Neural progenitor cell (in vitro differentiated cells): ENCODE measurements at regions not wholly inside any gene's neighbourhood (a gene's known extent, or its start where the extent isn't known, plus 50 kb on each side); places are given as distances from the start of the nearest gene placed in this dataset.

Experiments
- DNase-seq: peaks from one replicate; pipeline ENCODE4 v3.0.0-alpha.2; 2016; ENCODE audit warnings: low spot score
- H2AFZ ChIP-seq: fragments of 200-600 bp; sonication (generic); replicated peaks from 2 replicates; pipeline ENCODE4 v1.6.1; 2016; ENCODE audit warnings: antibody characterized with exemption
- H3F3A ChIP-seq: fragments of 200-600 bp; sonication (generic); 2 replicates; pipeline ENCODE4 v1.6.1; 2016; ENCODE audit warnings: antibody characterized with exemption, low read depth
- H3K27ac ChIP-seq: fragments of 200-600 bp; sonication (generic); 2 replicates; pipeline ENCODE4 v1.5.1; 2016; ENCODE audit warnings: mild to moderate bottlenecking
- H3K27me3 ChIP-seq: fragments of 200-600 bp; sonication (generic); 2 replicates; pipeline ENCODE4 v1.6.1; 2016; ENCODE audit warnings: mild to moderate bottlenecking, moderate library complexity
- H3K36me3 ChIP-seq: fragments of 200-600 bp; sonication (generic); 2 replicates; pipeline ENCODE4 v1.5.1; 2016
- H3K4me1 ChIP-seq: fragments of 200-600 bp; sonication (generic); 2 replicates; pipeline ENCODE4 v1.6.1; 2016; ENCODE audit warnings: mixed run types
- H3K4me2 ChIP-seq: fragments of 200-600 bp; sonication (generic); 2 replicates; pipeline ENCODE4 v1.6.1; 2016
- H3K4me3 ChIP-seq: fragments of 200-600 bp; sonication (generic); 2 replicates; pipeline ENCODE4 v1.5.1; 2016
- H3K79me2 ChIP-seq: fragments of 200-600 bp; sonication (generic); 2 replicates; pipeline ENCODE4 v1.6.1; 2016; ENCODE audit warnings: low read depth
- H3K9ac ChIP-seq: fragments of 200-600 bp; sonication (generic); 2 replicates; pipeline ENCODE4 v1.6.1; 2016
- H3K9me3 ChIP-seq: fragments of 200-600 bp; sonication (generic); 2 replicates; pipeline ENCODE4 v1.5.1; 2016; ENCODE audit warnings: low read depth
- H4K20me1 ChIP-seq: fragments of 200-600 bp; sonication (generic); 2 replicates; pipeline ENCODE4 v1.6.1; 2016; ENCODE audit warnings: low read depth
- H3K27ac Mint-ChIP-seq: 3 replicates; pipeline ENCODE4 v1.8.0; 2021; ENCODE audit warnings: mixed read lengths
- H3K27me3 Mint-ChIP-seq: 2 replicates; pipeline ENCODE4 v1.8.0; 2022; ENCODE audit warnings: low read depth, mild to moderate bottlenecking, inconsistent platforms, moderate library complexity, mixed read lengths; ENCODE audit not compliant: insufficient read depth
- H3K36me3 Mint-ChIP-seq: 3 replicates; pipeline ENCODE4 v1.8.0; 2021; ENCODE audit warnings: mixed read lengths
- H3K4me1 Mint-ChIP-seq: 3 replicates; pipeline ENCODE4 v1.8.0; 2021; ENCODE audit warnings: mixed read lengths
- H3K4me3 Mint-ChIP-seq: 3 replicates; pipeline ENCODE4 v1.8.0; 2021; ENCODE audit warnings: mild to moderate bottlenecking, moderate library complexity, mixed read lengths
- H3K9me3 Mint-ChIP-seq: 3 replicates; pipeline ENCODE4 v1.8.0; 2020; ENCODE audit warnings: mixed read lengths
- EZH2 ChIP-seq: fragments of 200-600 bp; sonication (generic); IDR thresholded peaks from 2 replicates; pipeline ENCODE4 v1.6.1; 2017; ENCODE audit warnings: antibody characterized with exemption, mild to moderate bottlenecking, moderate library complexity
- EZH2phosphoT487 ChIP-seq: fragments of 200-600 bp; sonication (generic); IDR thresholded peaks from 2 replicates; pipeline ENCODE4 v1.6.1; 2017; ENCODE audit warnings: antibody characterized with exemption
- TF ChIP-seq, protein P1 (sequence below): fragments of 200-600 bp; sonication (generic); IDR thresholded peaks from 2 replicates; pipeline ENCODE4 v1.5.1; 2017; ENCODE audit warnings: antibody characterized with exemption, mild to moderate bottlenecking

DNA sequence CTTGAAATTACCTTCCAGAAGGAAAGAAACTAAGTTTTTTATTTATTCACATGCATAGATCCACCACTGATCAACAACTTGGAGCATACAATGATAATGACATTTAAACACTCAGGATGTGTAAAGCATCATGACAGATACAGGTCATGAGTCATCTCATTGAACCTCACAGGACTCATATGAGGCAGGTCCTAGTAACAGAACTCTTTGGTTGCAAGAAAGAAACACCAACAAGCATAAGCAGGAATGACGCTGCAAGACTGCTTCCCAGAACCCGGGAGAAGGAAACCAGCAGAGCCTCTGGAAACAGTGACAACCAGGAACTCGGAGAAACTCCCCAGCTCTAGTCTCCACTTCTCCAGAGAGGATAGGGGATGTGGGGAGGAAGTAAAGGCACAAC is 60.8 kb upstream of the IPO5 start:
- Histone ChIP-seq H3K4me1 (no peaks in the 10 kb centered on the region), H3K4me2 (no peak overlapping the region), H3K79me2 (no peaks in the 10 kb centered on the region), H3K36me3 (no peaks in the 10 kb centered on the region), H3K9me3 (peaks cover 3% of the 10 kb centered on the region), H3K9ac (no peak overlapping the region), H3K4me3 (no peak overlapping the region), H2AFZ (no peak overlapping the region), H4K20me1 (no peaks in the 10 kb centered on the region), H3F3A (no peaks in the 10 kb centered on the region), H3K27me3 (no peaks in the 10 kb centered on the region), H3K27ac (no peak overlapping the region)
- H3K9me3 Mint-ChIP-seq = peaks cover 8% of the 10 kb centered on the region
- no peak for TF ChIP-seq EZH2phosphoT487
- TF ChIP-seq EZH2 = no peak
- TF ChIP-seq, protein P1, sequence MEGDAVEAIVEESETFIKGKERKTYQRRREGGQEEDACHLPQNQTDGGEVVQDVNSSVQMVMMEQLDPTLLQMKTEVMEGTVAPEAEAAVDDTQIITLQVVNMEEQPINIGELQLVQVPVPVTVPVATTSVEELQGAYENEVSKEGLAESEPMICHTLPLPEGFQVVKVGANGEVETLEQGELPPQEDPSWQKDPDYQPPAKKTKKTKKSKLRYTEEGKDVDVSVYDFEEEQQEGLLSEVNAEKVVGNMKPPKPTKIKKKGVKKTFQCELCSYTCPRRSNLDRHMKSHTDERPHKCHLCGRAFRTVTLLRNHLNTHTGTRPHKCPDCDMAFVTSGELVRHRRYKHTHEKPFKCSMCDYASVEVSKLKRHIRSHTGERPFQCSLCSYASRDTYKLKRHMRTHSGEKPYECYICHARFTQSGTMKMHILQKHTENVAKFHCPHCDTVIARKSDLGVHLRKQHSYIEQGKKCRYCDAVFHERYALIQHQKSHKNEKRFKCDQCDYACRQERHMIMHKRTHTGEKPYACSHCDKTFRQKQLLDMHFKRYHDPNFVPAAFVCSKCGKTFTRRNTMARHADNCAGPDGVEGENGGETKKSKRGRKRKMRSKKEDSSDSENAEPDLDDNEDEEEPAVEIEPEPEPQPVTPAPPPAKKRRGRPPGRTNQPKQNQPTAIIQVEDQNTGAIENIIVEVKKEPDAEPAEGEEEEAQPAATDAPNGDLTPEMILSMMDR = no peak
- no peaks in the 10 kb centered on the region for H3K27me3 Mint-ChIP-seq
- no peak overlapping the region for H3K4me3 Mint-ChIP-seq
- no peaks in the 10 kb centered on the region for H3K36me3 Mint-ChIP-seq
- DNase-seq = no peak
- no peaks in the 10 kb centered on the region for H3K4me1 Mint-ChIP-seq
- H3K27ac Mint-ChIP-seq = no peak overlapping the region

DNA sequence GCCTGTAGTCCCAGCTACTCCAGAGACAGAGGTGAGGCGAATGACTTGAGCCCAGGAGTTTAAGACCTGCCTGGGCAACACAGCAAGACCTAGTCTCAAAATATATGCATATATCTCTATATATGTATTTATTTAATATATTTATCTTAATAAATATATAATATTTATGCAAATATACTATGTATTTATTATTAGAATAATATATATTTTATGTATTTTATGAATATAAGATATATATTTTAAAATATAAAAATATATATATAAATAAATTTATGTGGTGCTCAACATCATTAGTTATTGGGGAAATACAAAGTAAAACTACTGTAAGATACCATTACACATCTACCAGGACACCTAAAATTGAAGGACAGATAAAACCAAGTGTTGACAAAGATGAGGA is 58.1 kb upstream of the IPO5 start:
- Mint-ChIP-seq H3K36me3 (no peaks in the 10 kb centered on the region), H3K4me3 (no peak overlapping the region), H3K9me3 (peaks cover 13% of the 10 kb centered on the region), H3K27me3 (no peaks in the 10 kb centered on the region), H3K4me1 (no peaks in the 10 kb centered on the region), H3K27ac (no peak overlapping the region)
- no peaks in the 10 kb centered on the region for H3K27me3 ChIP-seq
- H3K4me3 ChIP-seq = no peak overlapping the region
- H3K79me2 ChIP-seq = no peaks in the 10 kb centered on the region
- no peak for DNase-seq
- no peaks in the 10 kb centered on the region for H3F3A ChIP-seq
- H4K20me1 ChIP-seq = no peaks in the 10 kb centered on the region
- H3K36me3 ChIP-seq = no peaks in the 10 kb centered on the region
- H3K4me1 ChIP-seq = no peaks in the 10 kb centered on the region
- H2AFZ ChIP-seq = no peak overlapping the region
- peaks cover 3% of the 10 kb centered on the region for H3K9me3 ChIP-seq
- no peak overlapping the region for H3K27ac ChIP-seq
- no peak overlapping the region for H3K9ac ChIP-seq
- TF ChIP-seq, protein P1 = no peak
- TF ChIP-seq EZH2 = no peak
- TF ChIP-seq EZH2phosphoT487 = no peak
- H3K4me2 ChIP-seq = no peak overlapping the region

DNA sequence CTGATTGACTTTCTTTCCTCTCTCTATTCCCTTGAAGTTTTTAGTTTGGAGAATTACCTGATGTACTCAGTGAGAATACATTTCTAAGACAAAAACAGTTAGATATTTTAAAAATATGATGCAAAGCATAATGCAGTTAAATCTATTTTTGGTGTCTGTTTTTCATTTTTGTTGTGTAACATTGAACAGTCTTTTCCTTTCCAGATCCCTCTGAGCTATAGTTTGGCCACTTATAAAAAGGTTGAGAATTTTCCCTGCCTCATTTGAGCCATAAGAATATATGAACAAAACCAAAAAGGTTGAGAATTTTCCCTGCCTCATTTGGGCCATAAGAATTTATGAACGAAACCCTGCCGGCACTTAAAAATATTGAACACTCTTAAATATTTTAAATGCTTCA is 57.0 kb upstream of the IPO5 start:
- no peak overlapping the region for H3K27ac ChIP-seq
- no peak overlapping the region for H3K27ac Mint-ChIP-seq
- no peaks in the 10 kb centered on the region for H3K4me1 ChIP-seq
- no peak overlapping the region for H3K4me3 ChIP-seq
- H3K9me3 Mint-ChIP-seq = peaks cover 13% of the 10 kb centered on the region
- H3K4me1 Mint-ChIP-seq = no peaks in the 10 kb centered on the region
- H3K9me3 ChIP-seq = peaks cover 3% of the 10 kb centered on the region
- H3K27me3 Mint-ChIP-seq = no peaks in the 10 kb centered on the region
- no peak overlapping the region for H3K4me3 Mint-ChIP-seq
- H4K20me1 ChIP-seq = no peaks in the 10 kb centered on the region
- no peaks in the 10 kb centered on the region for H3K36me3 Mint-ChIP-seq
- no peak overlapping the region for H3K4me2 ChIP-seq
- no peak for TF ChIP-seq EZH2phosphoT487
- no peaks in the 10 kb centered on the region for H3K79me2 ChIP-seq
- no peak overlapping the region for H3K9ac ChIP-seq
- no peak overlapping the region for H2AFZ ChIP-seq
- DNase-seq = no peak
- no peaks in the 10 kb centered on the region for H3F3A ChIP-seq
- no peaks in the 10 kb centered on the region for H3K36me3 ChIP-seq
- H3K27me3 ChIP-seq = no peaks in the 10 kb centered on the region

DNA sequence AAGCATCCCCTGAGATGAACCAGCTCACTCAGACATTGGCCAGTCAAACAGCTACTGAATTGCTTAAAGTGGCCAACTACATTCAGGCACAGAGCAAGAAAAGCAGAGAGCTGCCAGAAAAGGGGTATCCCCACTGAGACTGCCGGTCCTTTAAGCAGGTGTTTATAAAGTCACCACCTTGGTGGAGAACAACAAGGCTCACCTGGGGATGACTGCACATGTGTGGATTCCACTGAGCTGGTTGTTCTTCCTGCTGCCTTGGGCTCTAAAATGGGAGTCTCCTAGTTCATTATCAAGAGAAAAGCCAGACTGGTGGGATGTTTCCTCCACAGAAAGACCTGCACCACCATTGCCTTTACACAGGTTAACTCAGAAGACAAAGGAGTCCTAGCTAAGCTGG is 51.8 kb upstream of the IPO5 start:
- Mint-ChIP-seq H3K27ac (no peak overlapping the region), H3K27me3 (no peaks in the 10 kb centered on the region)

More for the DNA sequence above, 51.8 kb upstream of the IPO5 start:
- no peaks in the 10 kb centered on the region for H4K20me1 ChIP-seq
- H3F3A ChIP-seq = no peaks in the 10 kb centered on the region
- no peak overlapping the region for H3K9ac ChIP-seq
- H3K9me3 Mint-ChIP-seq = peaks cover 6% of the 10 kb centered on the region
- no peak for DNase-seq
- no peak overlapping the region for H3K4me3 ChIP-seq
- H2AFZ ChIP-seq = no peak overlapping the region
- H3K36me3 Mint-ChIP-seq = no peaks in the 10 kb centered on the region
- no peaks in the 10 kb centered on the region for H3K4me1 Mint-ChIP-seq
- no peak overlapping the region for H3K27ac ChIP-seq
- H3K4me3 Mint-ChIP-seq = no peak overlapping the region
- H3K27me3 ChIP-seq = no peaks in the 10 kb centered on the region
- H3K4me1 ChIP-seq = no peaks in the 10 kb centered on the region
- TF ChIP-seq EZH2phosphoT487 (no peak), EZH2 (no peak)
- TF ChIP-seq, protein P1 = no peak
- H3K79me2 ChIP-seq = no peaks in the 10 kb centered on the region
- H3K36me3 ChIP-seq = no peaks in the 10 kb centered on the region
- H3K4me2 ChIP-seq = no peak overlapping the region
- no peaks in the 10 kb centered on the region for H3K9me3 ChIP-seq
